NB4 (cell line): ENCODE measurements at regions not wholly inside any gene's neighbourhood (a gene's known extent, or its start where the extent isn't known, plus 50 kb on each side); places are given as distances from the start of the nearest gene placed in this dataset.

ENCODE experiments used
- DNase-seq: peaks from one replicate; pipeline ENCODE4 v3.0.0; 2010; ENCODE audit warnings: low read depth
- H3K4me3 ChIP-seq: one replicate; pipeline ENCODE4 v1.5.1; 2011; ENCODE audit warnings: mild to moderate bottlenecking, low read depth, low read length, moderate library complexity
- CTCF ChIP-seq: IDR thresholded peaks from one replicate; pipeline ENCODE4 v1.5.1; 2012; ENCODE audit warnings: low read depth, low read length
- MAX ChIP-seq: IDR thresholded peaks from 2 replicates; pipeline ENCODE4 v1.6.1; 2011; ENCODE audit warnings: low read depth, low read length
- MYC ChIP-seq: IDR thresholded peaks from 2 replicates; pipeline ENCODE4 v1.6.1; 2011; ENCODE audit warnings: low read depth, low read length
- POLR2A ChIP-seq: IDR thresholded peaks from 2 replicates; pipeline ENCODE4 v1.6.1; 2011; ENCODE audit warnings: mild to moderate bottlenecking; ENCODE audit not compliant: insufficient read length; ENCODE audit errors: extremely low read depth

- no peak overlapping the region for H3K4me3 ChIP-seq
- TF ChIP-seq CTCF = no peak
- TF ChIP-seq MYC = no peak
- no peak for TF ChIP-seq POLR2A
- DNase-seq = no peak
Measured at GRCh38 chr11:129313541-129314297, 61.9 kb upstream of the BARX2 start.

GRCh38 chr11:129312730-129313503 is 62.7 kb upstream of the BARX2 start:
- no peak overlapping the region for H3K4me3 ChIP-seq
- no peak for DNase-seq
- TF ChIP-seq CTCF (no peak), POLR2A (no peak), MYC (no peak), MAX (no peak)

- no peak for TF ChIP-seq MAX
- TF ChIP-seq POLR2A = no peak
- TF ChIP-seq CTCF = no peak
- no peak for TF ChIP-seq MYC
- H3K4me3 ChIP-seq = no peak overlapping the region
- DNase-seq = no peak
Measured at GRCh38 chr11:129308241-129308865, 67.3 kb upstream of the BARX2 start.

GRCh38 chr11:129307162-129307561 is 68.5 kb upstream of the BARX2 start:
- H3K4me3 ChIP-seq = no peak overlapping the region
- TF ChIP-seq POLR2A (no peak), MYC (no peak), CTCF (no peak), MAX (no peak)
- no peak for DNase-seq

- no peak for TF ChIP-seq MYC
- TF ChIP-seq POLR2A = no peak
- TF ChIP-seq MAX = no peak
- TF ChIP-seq CTCF = no peak
- DNase-seq = no peak
- H3K4me3 ChIP-seq = no peak overlapping the region
Measured at GRCh38 chr11:129302386-129303101, 73.1 kb upstream of the BARX2 start.
